Keratinocyte (primary cell): ENCODE measurements at regions not wholly inside any gene's neighbourhood (a gene's known extent, or its start where the extent isn't known, plus 50 kb on each side); places are given as distances from the start of the nearest gene placed in this dataset.

Experiments
- DNase-seq: peaks from one replicate; pipeline ENCODE4 v3.0.0-alpha.2; 2011; ENCODE audit warnings: low read depth, missing footprints, low spot score
- FAIRE-seq: peaks from 2 replicates; lab custom pipeline; 2011; peaks lifted over from hg19 to GRCh38; lab: Jason Lieb, UNC
- H2AFZ ChIP-seq: 2 replicates; pipeline ENCODE4 v1.6.0; 2012; ENCODE audit warnings: low read length, control low read depth, inconsistent platforms; ENCODE audit not compliant: control insufficient read depth
- H3K27ac ChIP-seq: 2 replicates; pipeline ENCODE4 v1.5.1; 2011; ENCODE audit warnings: low read length; ENCODE audit not compliant: control insufficient read depth, insufficient read depth
- H3K27me3 ChIP-seq: 3 replicates; pipeline ENCODE4 v1.6.0; 2011; ENCODE audit warnings: low read length; ENCODE audit not compliant: control insufficient read depth, insufficient read depth; ENCODE audit errors: extremely low read depth
- H3K36me3 ChIP-seq, 2 experiments: 2 replicates in 1 of 2; 3 replicates in 1 of 2; pipeline ENCODE4 v1.5.1; 2011; ENCODE audit warnings: low read length in 2 of 2, mild to moderate bottlenecking in 1 of 2; ENCODE audit not compliant: control insufficient read depth in 2 of 2, insufficient read depth in 2 of 2; ENCODE audit errors: extremely low read depth in 1 of 2
- H3K4me1 ChIP-seq: 3 replicates; pipeline ENCODE4 v1.5.1; 2011; ENCODE audit warnings: low read length; ENCODE audit not compliant: control insufficient read depth, insufficient read depth; ENCODE audit errors: extremely low read depth
- H3K4me2 ChIP-seq: 3 replicates; pipeline ENCODE4 v1.6.0; 2011; ENCODE audit warnings: low read depth, low read length; ENCODE audit not compliant: control insufficient read depth, insufficient read depth; ENCODE audit errors: extremely low read depth
- H3K4me3 ChIP-seq, 3 experiments: fragments of 200-600 bp in 1 of 3; sonication (generic) in 1 of 3; 2 replicates in 2 of 3; 3 replicates in 1 of 3; pipeline ENCODE4 v1.5.1; 2011 to 2016; ENCODE audit warnings: low read length in 3 of 3, mild to moderate bottlenecking in 3 of 3, control low read depth in 2 of 3, inconsistent platforms in 1 of 3, low read depth in 1 of 3, mixed read lengths in 1 of 3, mixed run types in 1 of 3, moderate library complexity in 1 of 3; ENCODE audit not compliant: control insufficient read depth in 2 of 3, insufficient read depth in 2 of 3; ENCODE audit errors: extremely low read depth in 1 of 3
- H3K79me2 ChIP-seq: 2 replicates; pipeline ENCODE4 v1.6.0; 2012; ENCODE audit warnings: low read length; ENCODE audit not compliant: control insufficient read depth, insufficient read depth
- H3K9ac ChIP-seq: 3 replicates; pipeline ENCODE4 v1.6.0; 2011; ENCODE audit warnings: low read length; ENCODE audit not compliant: control insufficient read depth, insufficient read depth; ENCODE audit errors: extremely low read depth
- H3K9me1 ChIP-seq: 3 replicates; pipeline ENCODE4 v1.6.0; 2011; ENCODE audit warnings: low read length; ENCODE audit not compliant: control insufficient read depth, insufficient read depth; ENCODE audit errors: extremely low read depth
- H3K9me3 ChIP-seq: 2 replicates; pipeline ENCODE4 v1.5.1; 2012; ENCODE audit warnings: low read depth, low read length; ENCODE audit not compliant: control insufficient read depth
- H4K20me1 ChIP-seq: 3 replicates; pipeline ENCODE4 v1.6.0; 2011; ENCODE audit warnings: low read length; ENCODE audit not compliant: control insufficient read depth, insufficient read depth; ENCODE audit errors: extremely low read depth
- CTCF ChIP-seq, 3 experiments: IDR thresholded peaks in 1 of 3; conservative IDR thresholded peaks in 1 of 3; optimal IDR thresholded peaks in 1 of 3; 2 replicates in 2 of 3; 3 replicates in 1 of 3; pipeline versions ENCODE3 to v1.5.1; 2011; ENCODE audit warnings: low read length in 3 of 3, mild to moderate bottlenecking in 3 of 3, moderate library complexity in 2 of 3, control low read depth in 1 of 3, inconsistent platforms in 1 of 3; ENCODE audit not compliant: insufficient read depth in 2 of 3; ENCODE audit errors: extremely low read depth in 1 of 3
- EZH2 ChIP-seq: IDR thresholded peaks from one replicate; pipeline ENCODE4 v1.6.1; 2012; ENCODE audit warnings: inconsistent platforms, mild to moderate bottlenecking, low read length, moderate library complexity
- dilution Hi-C: fragments of 300-500 bp; cut with MboI; formaldehyde crosslinking; loops from one replicate; pipeline ENCODE4 v1.7.0; 2020; ENCODE audit warnings: low sequenced_read_pairs; ENCODE audit not compliant: extremely low pct_ligation_motif_present

- no peak overlapping the region for H3K4me3 ChIP-seq
- H4K20me1 ChIP-seq, result no peaks in the 10 kb centered on the region
- H3K36me3 ChIP-seq, result no peaks in the 10 kb centered on the region
- dilution Hi-C loops, result no loop called here
- H3K9me1 ChIP-seq, result no peaks in the 10 kb centered on the region
- no peak overlapping the region for H3K9ac ChIP-seq
- no peaks in the 10 kb centered on the region for H3K79me2 ChIP-seq
- H3K27me3 ChIP-seq, result no peaks in the 10 kb centered on the region
- DNase-seq, result no peak
- H3K27ac ChIP-seq, result no peak overlapping the region
- no peak overlapping the region for H3K4me2 ChIP-seq
- FAIRE-seq, result no peak
- H2AFZ ChIP-seq, result no peak overlapping the region
- H3K9me3 ChIP-seq, result no peaks in the 10 kb centered on the region
- no peaks in the 10 kb centered on the region for H3K4me1 ChIP-seq
- TF ChIP-seq EZH2, result no peak
- TF ChIP-seq CTCF (optimal IDR thresholded peaks at IDR 0.05 in 1 of 3, IDR thresholded peaks at IDR 0.05 in 1 of 3, conservative IDR thresholded peaks at IDR 0.05 in 1 of 3; ENCODE audit: extremely low read depth in 1 of 3, insufficient read depth in 2 of 3, low read length in 3 of 3), result no peak
Measured at GRCh38 chr16:13436641-13437412, 483.1 kb upstream of the ERCC4 start.

GRCh38 chr16:13437413-13437795 lies 482.6 kb upstream of the ERCC4 start:
- Histone ChIP-seq H3K79me2 (no peaks in the 10 kb centered on the region), H3K27ac (no peak overlapping the region), H3K4me1 (no peaks in the 10 kb centered on the region), H4K20me1 (no peaks in the 10 kb centered on the region), H2AFZ (no peak overlapping the region), H3K4me2 (no peak overlapping the region), H3K9me3 (no peaks in the 10 kb centered on the region), H3K9ac (no peak overlapping the region), H3K27me3 (no peaks in the 10 kb centered on the region), H3K36me3 (no peaks in the 10 kb centered on the region), H3K9me1 (no peaks in the 10 kb centered on the region), H3K4me3 (no peak overlapping the region)
- FAIRE-seq, result no peak
- no peak for DNase-seq
- no peak for TF ChIP-seq CTCF (optimal IDR thresholded peaks at IDR 0.05 in 1 of 3, IDR thresholded peaks at IDR 0.05 in 1 of 3, conservative IDR thresholded peaks at IDR 0.05 in 1 of 3; ENCODE audit: extremely low read depth in 1 of 3, insufficient read depth in 2 of 3, low read length in 3 of 3)
- no peak for TF ChIP-seq EZH2
- dilution Hi-C loops, result no loop called here
